Liver (tissue), 8 donors: ENCODE measurements at regions not wholly inside any gene's neighbourhood (a gene's known extent, or its start where the extent isn't known, plus 50 kb on each side); places are given as distances from the start of the nearest gene placed in this dataset.

Source experiments
- DNase-seq: peaks from one replicate; pipeline ENCODE4 v3.0.0-alpha.2; 2017; ENCODE audit warnings: low spot score
- H3K27ac ChIP-seq, 2 donors: one replicate each; pipeline ENCODE4 v1.7.0; 2013; ENCODE audit warnings: inconsistent platforms in 2 of 2, low read length in 2 of 2, control low read depth in 1 of 2, low read depth in 1 of 2, mild to moderate bottlenecking in 1 of 2
- H3K27me3 ChIP-seq, 4 donors: one replicate each; pipeline versions ENCODE4 v1.6.1 to v1.7.0; 2013; ENCODE audit warnings: low read length in 3 of 4, inconsistent platforms in 1 of 4, mild to moderate bottlenecking in 1 of 4, moderate library complexity in 1 of 4; ENCODE audit not compliant: control insufficient read depth in 4 of 4, insufficient read depth in 4 of 4
- H3K36me3 ChIP-seq, 4 donors: one replicate each; pipeline versions ENCODE4 v1.6.1 to v1.7.0; 2013; ENCODE audit warnings: low read length in 3 of 4, mild to moderate bottlenecking in 3 of 4, low read depth in 1 of 4, moderate library complexity in 1 of 4; ENCODE audit not compliant: control insufficient read depth in 4 of 4, insufficient read depth in 3 of 4
- H3K4me1 ChIP-seq, 4 donors: one replicate each; pipeline versions ENCODE4 v1.6.1 to v1.7.0; 2013; ENCODE audit warnings: low read length in 3 of 4, mild to moderate bottlenecking in 3 of 4, moderate library complexity in 1 of 4; ENCODE audit not compliant: control insufficient read depth in 4 of 4, insufficient read depth in 4 of 4
- H3K4me3 ChIP-seq, 3 donors: one replicate each; pipeline versions ENCODE4 v1.6.1 to v1.7.0; 2013; ENCODE audit warnings: low read length in 3 of 3, control low read depth in 1 of 3, low read depth in 1 of 3, mild to moderate bottlenecking in 1 of 3
- H3K9ac ChIP-seq, 2 donors: one replicate each; pipeline ENCODE4 v1.7.0; 2013; ENCODE audit warnings: low read length in 2 of 2, mild to moderate bottlenecking in 2 of 2, moderate library complexity in 2 of 2, control low read depth in 1 of 2, low read depth in 1 of 2
- H3K9me3 ChIP-seq, 4 donors: one replicate each; pipeline versions ENCODE4 v1.6.1 to v1.7.0; 2013; ENCODE audit warnings: low read length in 3 of 4; ENCODE audit not compliant: control insufficient read depth in 4 of 4
- FOXA1 ChIP-seq: IDR thresholded peaks from 2 replicates; pipeline ENCODE4 v1.6.1; 2016; ENCODE audit warnings: antibody characterized with exemption
- FOXA2 ChIP-seq: IDR thresholded peaks from 2 replicates; pipeline ENCODE4 v1.6.1; 2016; ENCODE audit warnings: antibody characterized with exemption
- GABPA ChIP-seq, 2 donors: IDR thresholded peaks in 1 of 2; conservative IDR thresholded peaks in 1 of 2; 2 replicates each; pipeline ENCODE4 v1.6.1; 2016; ENCODE audit warnings: antibody characterized with exemption in 2 of 2, mild to moderate bottlenecking in 1 of 2, moderate library complexity in 1 of 2
- HNF4A ChIP-seq, 2 donors: conservative IDR thresholded peaks; 2 replicates each; pipeline ENCODE4 v1.6.1; 2016; ENCODE audit warnings: antibody characterized with exemption in 2 of 2, mild to moderate bottlenecking in 2 of 2
- RXRA ChIP-seq, 2 donors: IDR thresholded peaks; 2 replicates each; pipeline ENCODE4 v1.6.1; 2017 to 2018; ENCODE audit warnings: antibody characterized with exemption in 2 of 2, mild to moderate bottlenecking in 1 of 2
- TAF1 ChIP-seq: conservative IDR thresholded peaks from 2 replicates; pipeline ENCODE4 v1.6.1; 2016; ENCODE audit warnings: antibody characterized with exemption, mild to moderate bottlenecking
- YY1 ChIP-seq: IDR thresholded peaks from 2 replicates; pipeline ENCODE4 v1.6.1; 2016; ENCODE audit warnings: antibody characterized with exemption, mild to moderate bottlenecking
- WGBS: extraction: QIAGEN DNeasy Blood & Tissue Kit; methylation state at CpG from one replicate; pipeline ENCODE4 v1.1.7; 2013; 5-methylcytosine and 5-hydroxymethylcytosine counted together
- TF ChIP-seq, protein P1 (sequence below): fragments of 150-350 bp; IDR thresholded peaks from 2 replicates; pipeline ENCODE4 v1.5.1; 2017; ENCODE audit warnings: improper control_type of control experiment, low read depth, low read length; ENCODE audit not compliant: missing input control
- TF ChIP-seq, protein P2 (sequence below): IDR thresholded peaks from 2 replicates; pipeline ENCODE4 v1.6.1; 2016; ENCODE audit warnings: antibody characterized with exemption
- TF ChIP-seq, protein P3 (sequence below): IDR thresholded peaks from 2 replicates; pipeline ENCODE4 v1.6.1; 2016; ENCODE audit warnings: antibody characterized with exemption
- TF ChIP-seq, protein P4 (sequence below): IDR thresholded peaks from 2 replicates; pipeline ENCODE4 v1.6.1; 2016; ENCODE audit warnings: antibody characterized with exemption, mild to moderate bottlenecking
- TF ChIP-seq, protein P5 (sequence below): IDR thresholded peaks from 2 replicates; pipeline ENCODE4 v1.6.1; 2016; ENCODE audit warnings: antibody characterized with exemption
- donor health status: healthy.
- donor health status: healthy.
- donor health status: healthy.
- donor health status: healthy.
- donor health status: healthy.

DNA sequence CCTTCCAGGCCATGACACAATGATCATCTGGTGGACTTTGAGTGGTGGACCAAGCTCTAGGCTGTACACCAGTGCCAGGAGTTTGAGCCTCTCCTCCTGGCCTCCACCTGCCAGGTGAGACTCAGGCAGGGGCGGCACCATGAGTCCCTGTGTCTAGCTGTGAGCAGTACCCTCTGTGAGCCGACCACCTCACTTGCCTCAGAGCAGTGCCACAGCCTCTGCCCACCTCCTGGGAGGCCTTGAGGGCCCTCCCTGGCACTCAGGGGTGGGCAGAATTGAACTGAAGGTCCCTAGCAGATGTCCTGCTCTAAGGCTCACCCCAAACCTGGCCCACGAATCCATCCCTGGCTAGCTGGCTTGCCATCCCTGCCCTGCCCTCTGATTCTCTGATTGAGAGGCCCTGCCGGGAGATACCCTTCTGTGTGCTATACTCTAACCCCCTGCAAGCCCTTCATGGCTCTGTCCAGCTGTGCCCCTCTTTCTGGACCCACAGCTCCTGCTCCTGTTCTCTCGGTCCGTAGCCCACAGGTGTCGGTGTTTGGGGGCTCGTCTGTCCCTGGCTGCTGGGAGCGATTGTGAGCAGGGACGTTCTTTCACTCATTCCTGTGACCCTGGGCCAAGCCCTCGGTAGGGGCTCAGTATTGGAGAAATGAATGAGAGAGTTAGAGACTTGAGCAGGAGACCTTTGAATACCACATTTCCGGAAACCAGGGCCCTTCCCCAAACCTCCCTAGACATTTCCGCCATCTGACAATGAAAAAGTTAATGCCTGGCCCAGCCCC is 70.0 kb downstream of the INHBB start:
- Histone ChIP-seq H3K27me3 (no peaks in the 10 kb centered on the region), H3K9me3 (no peaks in the 10 kb centered on the region), H3K27ac (no peak overlapping the region), H3K4me1 (no peaks in the 10 kb centered on the region), H3K36me3 (no peaks in the 10 kb centered on the region), H3K9ac (no peak overlapping the region), H3K4me3 (no peak overlapping the region)
- no peak for DNase-seq
- TF ChIP-seq, protein P1, sequence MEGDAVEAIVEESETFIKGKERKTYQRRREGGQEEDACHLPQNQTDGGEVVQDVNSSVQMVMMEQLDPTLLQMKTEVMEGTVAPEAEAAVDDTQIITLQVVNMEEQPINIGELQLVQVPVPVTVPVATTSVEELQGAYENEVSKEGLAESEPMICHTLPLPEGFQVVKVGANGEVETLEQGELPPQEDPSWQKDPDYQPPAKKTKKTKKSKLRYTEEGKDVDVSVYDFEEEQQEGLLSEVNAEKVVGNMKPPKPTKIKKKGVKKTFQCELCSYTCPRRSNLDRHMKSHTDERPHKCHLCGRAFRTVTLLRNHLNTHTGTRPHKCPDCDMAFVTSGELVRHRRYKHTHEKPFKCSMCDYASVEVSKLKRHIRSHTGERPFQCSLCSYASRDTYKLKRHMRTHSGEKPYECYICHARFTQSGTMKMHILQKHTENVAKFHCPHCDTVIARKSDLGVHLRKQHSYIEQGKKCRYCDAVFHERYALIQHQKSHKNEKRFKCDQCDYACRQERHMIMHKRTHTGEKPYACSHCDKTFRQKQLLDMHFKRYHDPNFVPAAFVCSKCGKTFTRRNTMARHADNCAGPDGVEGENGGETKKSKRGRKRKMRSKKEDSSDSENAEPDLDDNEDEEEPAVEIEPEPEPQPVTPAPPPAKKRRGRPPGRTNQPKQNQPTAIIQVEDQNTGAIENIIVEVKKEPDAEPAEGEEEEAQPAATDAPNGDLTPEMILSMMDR = no peak
- TF ChIP-seq, protein P2, sequence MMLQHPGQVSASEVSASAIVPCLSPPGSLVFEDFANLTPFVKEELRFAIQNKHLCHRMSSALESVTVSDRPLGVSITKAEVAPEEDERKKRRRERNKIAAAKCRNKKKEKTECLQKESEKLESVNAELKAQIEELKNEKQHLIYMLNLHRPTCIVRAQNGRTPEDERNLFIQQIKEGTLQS = no peak
- TF ChIP-seq FOXA2 = no peak
- TF ChIP-seq, protein P3, sequence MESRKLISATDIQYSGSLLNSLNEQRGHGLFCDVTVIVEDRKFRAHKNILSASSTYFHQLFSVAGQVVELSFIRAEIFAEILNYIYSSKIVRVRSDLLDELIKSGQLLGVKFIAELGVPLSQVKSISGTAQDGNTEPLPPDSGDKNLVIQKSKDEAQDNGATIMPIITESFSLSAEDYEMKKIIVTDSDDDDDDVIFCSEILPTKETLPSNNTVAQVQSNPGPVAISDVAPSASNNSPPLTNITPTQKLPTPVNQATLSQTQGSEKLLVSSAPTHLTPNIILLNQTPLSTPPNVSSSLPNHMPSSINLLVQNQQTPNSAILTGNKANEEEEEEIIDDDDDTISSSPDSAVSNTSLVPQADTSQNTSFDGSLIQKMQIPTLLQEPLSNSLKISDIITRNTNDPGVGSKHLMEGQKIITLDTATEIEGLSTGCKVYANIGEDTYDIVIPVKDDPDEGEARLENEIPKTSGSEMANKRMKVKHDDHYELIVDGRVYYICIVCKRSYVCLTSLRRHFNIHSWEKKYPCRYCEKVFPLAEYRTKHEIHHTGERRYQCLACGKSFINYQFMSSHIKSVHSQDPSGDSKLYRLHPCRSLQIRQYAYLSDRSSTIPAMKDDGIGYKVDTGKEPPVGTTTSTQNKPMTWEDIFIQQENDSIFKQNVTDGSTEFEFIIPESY = no peak
- TF ChIP-seq, protein P4, sequence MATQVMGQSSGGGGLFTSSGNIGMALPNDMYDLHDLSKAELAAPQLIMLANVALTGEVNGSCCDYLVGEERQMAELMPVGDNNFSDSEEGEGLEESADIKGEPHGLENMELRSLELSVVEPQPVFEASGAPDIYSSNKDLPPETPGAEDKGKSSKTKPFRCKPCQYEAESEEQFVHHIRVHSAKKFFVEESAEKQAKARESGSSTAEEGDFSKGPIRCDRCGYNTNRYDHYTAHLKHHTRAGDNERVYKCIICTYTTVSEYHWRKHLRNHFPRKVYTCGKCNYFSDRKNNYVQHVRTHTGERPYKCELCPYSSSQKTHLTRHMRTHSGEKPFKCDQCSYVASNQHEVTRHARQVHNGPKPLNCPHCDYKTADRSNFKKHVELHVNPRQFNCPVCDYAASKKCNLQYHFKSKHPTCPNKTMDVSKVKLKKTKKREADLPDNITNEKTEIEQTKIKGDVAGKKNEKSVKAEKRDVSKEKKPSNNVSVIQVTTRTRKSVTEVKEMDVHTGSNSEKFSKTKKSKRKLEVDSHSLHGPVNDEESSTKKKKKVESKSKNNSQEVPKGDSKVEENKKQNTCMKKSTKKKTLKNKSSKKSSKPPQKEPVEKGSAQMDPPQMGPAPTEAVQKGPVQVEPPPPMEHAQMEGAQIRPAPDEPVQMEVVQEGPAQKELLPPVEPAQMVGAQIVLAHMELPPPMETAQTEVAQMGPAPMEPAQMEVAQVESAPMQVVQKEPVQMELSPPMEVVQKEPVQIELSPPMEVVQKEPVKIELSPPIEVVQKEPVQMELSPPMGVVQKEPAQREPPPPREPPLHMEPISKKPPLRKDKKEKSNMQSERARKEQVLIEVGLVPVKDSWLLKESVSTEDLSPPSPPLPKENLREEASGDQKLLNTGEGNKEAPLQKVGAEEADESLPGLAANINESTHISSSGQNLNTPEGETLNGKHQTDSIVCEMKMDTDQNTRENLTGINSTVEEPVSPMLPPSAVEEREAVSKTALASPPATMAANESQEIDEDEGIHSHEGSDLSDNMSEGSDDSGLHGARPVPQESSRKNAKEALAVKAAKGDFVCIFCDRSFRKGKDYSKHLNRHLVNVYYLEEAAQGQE = no peak
- TF ChIP-seq, protein P5, sequence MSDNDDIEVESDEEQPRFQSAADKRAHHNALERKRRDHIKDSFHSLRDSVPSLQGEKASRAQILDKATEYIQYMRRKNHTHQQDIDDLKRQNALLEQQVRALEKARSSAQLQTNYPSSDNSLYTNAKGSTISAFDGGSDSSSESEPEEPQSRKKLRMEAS = no peak
- TF ChIP-seq HNF4A (conservative IDR thresholded peaks at IDR 0.05) = no peak
- no peak for TF ChIP-seq YY1
- no peak for TF ChIP-seq FOXA1
- WGBS = 94% methylated on average over 13 of the region's 13 CpGs

DNA sequence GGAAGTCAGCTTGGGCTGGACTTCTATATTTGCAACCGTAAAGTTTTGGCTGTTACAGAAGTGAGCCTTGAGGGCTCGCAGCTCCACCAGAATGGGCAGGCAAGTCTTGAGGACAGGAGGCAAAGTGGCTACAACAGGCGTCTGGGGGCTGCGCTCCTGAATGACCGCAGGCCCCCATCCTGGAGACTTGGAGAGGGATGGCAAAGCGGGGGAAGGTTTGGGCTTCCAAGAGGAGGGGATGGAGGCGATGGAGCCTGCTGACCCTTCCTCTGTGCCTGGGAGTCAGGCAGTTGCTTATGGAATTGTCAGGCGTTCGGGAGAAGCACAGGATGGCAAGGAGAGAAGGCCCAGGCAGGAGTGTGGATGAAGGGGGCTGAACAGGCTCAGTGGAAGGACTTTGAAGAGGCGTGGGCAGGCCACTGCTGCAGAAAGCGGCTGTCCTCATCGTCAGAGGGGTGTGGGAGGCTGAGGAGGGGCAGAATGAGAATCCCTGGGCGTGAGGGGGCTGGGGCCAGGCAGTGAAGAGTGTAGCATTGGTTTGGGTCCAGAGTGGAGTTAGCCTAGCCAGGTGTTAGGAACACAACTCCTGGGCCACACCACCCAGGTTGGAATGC is 72.3 kb downstream of the INHBB start:
- DNase-seq = no peak
- no peaks in the 10 kb centered on the region for H3K36me3 ChIP-seq
- no peak overlapping the region for H3K9ac ChIP-seq
- no peaks in the 10 kb centered on the region for H3K4me1 ChIP-seq
- no peak overlapping the region for H3K4me3 ChIP-seq
- no peaks in the 10 kb centered on the region for H3K27me3 ChIP-seq
- H3K27ac ChIP-seq = no peak overlapping the region
- WGBS = 92% methylated on average over 13 of the region's 13 CpGs
- H3K9me3 ChIP-seq = no peaks in the 10 kb centered on the region
- TF ChIP-seq FOXA2 (no peak), HNF4A (conservative IDR thresholded peaks at IDR 0.05) (no peak), TAF1 (no peak), GABPA (IDR thresholded peaks at IDR 0.05 in 1 of 2, conservative IDR thresholded peaks at IDR 0.05 in 1 of 2) (no peak), RXRA (IDR thresholded peaks at IDR 0.05) (no peak)
- TF ChIP-seq, protein P5 = no peak
- TF ChIP-seq, protein P1 = no peak
- TF ChIP-seq, protein P4 = no peak
- TF ChIP-seq, protein P2 = no peak
